ENCODE measurements at regions not wholly inside any gene's neighbourhood (a gene's known extent, or its start where the extent isn't known, plus 50 kb on each side); places are given as distances from the start of the nearest gene placed in this dataset.

DNA sequence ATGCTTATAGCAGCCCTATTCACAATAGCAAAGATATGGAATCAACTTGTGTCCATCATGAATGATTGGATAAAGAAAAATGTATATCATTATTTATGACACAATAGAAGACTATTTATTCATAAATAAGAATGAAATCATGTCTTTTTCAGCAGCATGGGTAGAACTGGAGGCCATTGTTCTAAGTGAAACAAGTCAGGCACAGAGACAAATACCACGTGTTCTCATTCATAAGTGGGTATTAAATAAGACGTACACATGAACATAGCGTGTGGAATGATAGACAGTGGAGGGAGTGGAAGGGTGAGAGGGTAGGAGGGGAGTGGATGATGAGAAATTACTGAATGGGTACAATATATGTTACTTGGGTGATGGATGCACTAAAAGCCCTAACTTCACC, 762.4 kb downstream of the REEP3 start:
- TF ChIP-seq EZH2 (IDR thresholded peaks at IDR 0.05; ENCODE audit: borderline replicate concordance, low read depth, low read length, poor library complexity, severe bottlenecking): no peak
- TF ChIP-seq, protein P1, sequence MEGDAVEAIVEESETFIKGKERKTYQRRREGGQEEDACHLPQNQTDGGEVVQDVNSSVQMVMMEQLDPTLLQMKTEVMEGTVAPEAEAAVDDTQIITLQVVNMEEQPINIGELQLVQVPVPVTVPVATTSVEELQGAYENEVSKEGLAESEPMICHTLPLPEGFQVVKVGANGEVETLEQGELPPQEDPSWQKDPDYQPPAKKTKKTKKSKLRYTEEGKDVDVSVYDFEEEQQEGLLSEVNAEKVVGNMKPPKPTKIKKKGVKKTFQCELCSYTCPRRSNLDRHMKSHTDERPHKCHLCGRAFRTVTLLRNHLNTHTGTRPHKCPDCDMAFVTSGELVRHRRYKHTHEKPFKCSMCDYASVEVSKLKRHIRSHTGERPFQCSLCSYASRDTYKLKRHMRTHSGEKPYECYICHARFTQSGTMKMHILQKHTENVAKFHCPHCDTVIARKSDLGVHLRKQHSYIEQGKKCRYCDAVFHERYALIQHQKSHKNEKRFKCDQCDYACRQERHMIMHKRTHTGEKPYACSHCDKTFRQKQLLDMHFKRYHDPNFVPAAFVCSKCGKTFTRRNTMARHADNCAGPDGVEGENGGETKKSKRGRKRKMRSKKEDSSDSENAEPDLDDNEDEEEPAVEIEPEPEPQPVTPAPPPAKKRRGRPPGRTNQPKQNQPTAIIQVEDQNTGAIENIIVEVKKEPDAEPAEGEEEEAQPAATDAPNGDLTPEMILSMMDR (conservative IDR thresholded peaks at IDR 0.05; ENCODE audit: low read depth, low read length): no peak
- CTCF ChIA-PET: no interaction called here
- Histone ChIP-seq H3K27me3 (replicated peaks; ENCODE audit: insufficient read depth, low read depth, low read length, poor library complexity) (no peaks in the 10 kb centered on the region), H3K9me3 (ENCODE audit: low read depth, low read length, poor library complexity, severe bottlenecking) (no peaks in the 10 kb centered on the region), H3K4me3 (ENCODE audit: low read depth, low read length, poor library complexity, severe bottlenecking) (no peak overlapping the region), H3K27ac (ENCODE audit: low read depth, low read length, poor library complexity, severe bottlenecking) (no peak overlapping the region), H3K36me3 (ENCODE audit: insufficient read depth, low read length, poor library complexity, severe bottlenecking) (no peaks in the 10 kb centered on the region), H3K4me1 (ENCODE audit: insufficient read depth, low read length, poor library complexity, severe bottlenecking) (no peaks in the 10 kb centered on the region)
- no TSS peak for BruUV-seq (replicated peaks)
- POLR2A ChIA-PET (ENCODE audit: low non-redundant PET): no interaction called here
- intact Hi-C loops (cut with micrococcal nuclease; ENCODE audit: unreplicated experiment): loop anchor here (10.0 kb wide), 1 partner anchor 239 kb away; no protein-coding TSS in a partner anchor
- DNase-seq (ENCODE audit: low spot score): no peak

GRCh38 chr10:64286533-64286932, 765.3 kb downstream of the REEP3 start:
- POLR2A ChIA-PET (ENCODE audit: low non-redundant PET): no interaction called here
- no TSS peak for BruUV-seq (replicated peaks)
- TF ChIP-seq EZH2 (IDR thresholded peaks at IDR 0.05; ENCODE audit: borderline replicate concordance, low read depth, low read length, poor library complexity, severe bottlenecking): no peak
- TF ChIP-seq, protein P1 (conservative IDR thresholded peaks at IDR 0.05; ENCODE audit: low read depth, low read length): no peak

GRCh38 chr10:64288404-64288803, 767.2 kb downstream of the REEP3 start:
- POLR2A ChIA-PET (ENCODE audit: low non-redundant PET): no interaction called here
- Histone ChIP-seq H3K36me3 (ENCODE audit: insufficient read depth, low read length, poor library complexity, severe bottlenecking) (no peaks in the 10 kb centered on the region), H3K9me3 (ENCODE audit: low read depth, low read length, poor library complexity, severe bottlenecking) (no peaks in the 10 kb centered on the region), H3K4me1 (ENCODE audit: insufficient read depth, low read length, poor library complexity, severe bottlenecking) (no peaks in the 10 kb centered on the region), H3K27me3 (replicated peaks; ENCODE audit: insufficient read depth, low read depth, low read length, poor library complexity) (no peaks in the 10 kb centered on the region), H3K4me3 (ENCODE audit: low read depth, low read length, poor library complexity, severe bottlenecking) (no peak overlapping the region), H3K27ac (ENCODE audit: low read depth, low read length, poor library complexity, severe bottlenecking) (no peak overlapping the region)
- intact Hi-C loops (cut with micrococcal nuclease; ENCODE audit: unreplicated experiment): loop anchor here (10.0 kb wide), 1 partner anchor 244 kb away; no protein-coding TSS in a partner anchor
- TF ChIP-seq EZH2 (IDR thresholded peaks at IDR 0.05; ENCODE audit: borderline replicate concordance, low read depth, low read length, poor library complexity, severe bottlenecking): no peak
- TF ChIP-seq, protein P1 (conservative IDR thresholded peaks at IDR 0.05; ENCODE audit: low read depth, low read length): no peak
- BruUV-seq (replicated peaks): no TSS peak
- DNase-seq (ENCODE audit: low spot score): no peak
- CTCF ChIA-PET: no interaction called here

More at GRCh38 chr10:64286533-64286932, 765.3 kb downstream of the REEP3 start:
- Histone ChIP-seq H3K36me3 (ENCODE audit: insufficient read depth, low read length, poor library complexity, severe bottlenecking) (no peaks in the 10 kb centered on the region), H3K27me3 (replicated peaks; ENCODE audit: insufficient read depth, low read depth, low read length, poor library complexity) (no peaks in the 10 kb centered on the region), H3K27ac (ENCODE audit: low read depth, low read length, poor library complexity, severe bottlenecking) (no peak overlapping the region), H3K9me3 (ENCODE audit: low read depth, low read length, poor library complexity, severe bottlenecking) (no peaks in the 10 kb centered on the region), H3K4me3 (ENCODE audit: low read depth, low read length, poor library complexity, severe bottlenecking) (no peak overlapping the region), H3K4me1 (ENCODE audit: insufficient read depth, low read length, poor library complexity, severe bottlenecking) (no peaks in the 10 kb centered on the region)
- intact Hi-C loops (cut with micrococcal nuclease; ENCODE audit: unreplicated experiment): loop anchor here (10.0 kb wide), 1 partner anchor 242 kb away; no protein-coding TSS in a partner anchor
- DNase-seq (ENCODE audit: low spot score): no peak
- CTCF ChIA-PET: no interaction called here

Measured in A673 (cell line).